Hippocampal formation (tissue), 2 donors: ENCODE measurements at regions not wholly inside any gene's neighbourhood (a gene's known extent, or its start where the extent isn't known, plus 50 kb on each side); places are given as distances from the start of the nearest gene placed in this dataset.
"Not testable (repeated sequence)": the region's sequence is repeated elsewhere in the genome, so short reads cannot be mapped to it uniquely, and the experiment has no call there.

Source experiments
- DNase-seq, 2 donors: peaks; one replicate each; lab custom pipeline; 2025; lab: John Stamatoyannopoulos, UW

GRCh38 chr16:55015181-55015913 lies 84.7 kb downstream of the IRX5 start:
- DNase-seq: no peak

- DNase-seq: no peak
Observed at GRCh38 chr16:55016515-55016914, 85.8 kb downstream of the IRX5 start.

GRCh38 chr16:55017321-55017720 lies 86.7 kb downstream of the IRX5 start:
- DNase-seq: no peak

GRCh38 chr16:55018881-55019280 lies 88.2 kb downstream of the IRX5 start:
- no peak for DNase-seq

GRCh38 chr16:55019419-55020131 lies 88.9 kb downstream of the IRX5 start:
- DNase-seq: no peak

- DNase-seq: no peak
Observed at GRCh38 chr16:55021595-55022475, 91.2 kb downstream of the IRX5 start.

- DNase-seq: not testable (repeated sequence)
Observed at GRCh38 chr16:55027260-55027659, 96.6 kb downstream of the IRX5 start.

GRCh38 chr16:55029509-55029908 lies 98.8 kb downstream of the IRX5 start:
- DNase-seq: no peak

- DNase-seq: no peak
Observed at GRCh38 chr16:55030944-55031343, 100.3 kb downstream of the IRX5 start.

- DNase-seq: no peak
Observed at GRCh38 chr16:55031481-55031880, 100.8 kb downstream of the IRX5 start.

- DNase-seq: no peak
Observed at GRCh38 chr16:55033225-55034156, 102.8 kb downstream of the IRX5 start.

GRCh38 chr16:55035029-55035428 lies 104.4 kb downstream of the IRX5 start:
- DNase-seq: no peak

GRCh38 chr16:55035956-55036355 lies 105.3 kb downstream of the IRX5 start:
- no peak for DNase-seq

GRCh38 chr16:55036371-55036821 lies 105.7 kb downstream of the IRX5 start:
- no peak for DNase-seq

GRCh38 chr16:55037046-55037445 lies 106.4 kb downstream of the IRX5 start:
- DNase-seq: no peak

GRCh38 chr16:55037966-55038365 lies 107.3 kb downstream of the IRX5 start:
- no peak for DNase-seq

GRCh38 chr16:55039042-55039441 lies 108.4 kb downstream of the IRX5 start:
- no peak for DNase-seq

GRCh38 chr16:55039511-55039910 lies 108.8 kb downstream of the IRX5 start:
- no peak for DNase-seq

GRCh38 chr16:55039931-55040330 lies 109.3 kb downstream of the IRX5 start:
- no peak for DNase-seq

- DNase-seq: no peak
Observed at GRCh38 chr16:55040366-55041086, 109.9 kb downstream of the IRX5 start.
